VCaP (cell line): ENCODE measurements at regions not wholly inside any gene's neighbourhood (a gene's known extent, or its start where the extent isn't known, plus 50 kb on each side); places are given as distances from the start of the nearest gene placed in this dataset.

ENCODE experiments used
- H3K27ac ChIP-seq: fragments of 450-650 bp; 2 replicates; pipeline ENCODE4 v1.5.1; 2017
- CTCF ChIP-seq: fragments of 450-650 bp; conservative IDR thresholded peaks from 2 replicates; pipeline ENCODE4 v1.5.1; 2017; ENCODE audit warnings: mild to moderate bottlenecking, moderate library complexity

GRCh38 chr6:82045965-82046756 lies 201.4 kb downstream of the IBTK start:
- no peak overlapping the region for H3K27ac ChIP-seq
- no peak for TF ChIP-seq CTCF

- peak; percentile 80 for TF ChIP-seq CTCF
- peak overlapping the region; percentile 30; the same call in 1 of the 2 replicates for H3K27ac ChIP-seq
These were observed 206.9 kb downstream of the IBTK start for GRCh38 chr6:82040405-82041221.

- H3K27ac ChIP-seq, result no peak overlapping the region
- no peak for TF ChIP-seq CTCF
These were observed 208.9 kb downstream of the IBTK start for GRCh38 chr6:82038631-82039030.

- no peak overlapping the region for H3K27ac ChIP-seq
- no peak for TF ChIP-seq CTCF
These were observed 212.0 kb downstream of the IBTK start for GRCh38 chr6:82035526-82035925.

- TF ChIP-seq CTCF, result no peak
- no peak overlapping the region for H3K27ac ChIP-seq
These were observed 213.8 kb downstream of the IBTK start for GRCh38 chr6:82033631-82034211.

GRCh38 chr6:82032444-82032843 lies 215.1 kb downstream of the IBTK start:
- H3K27ac ChIP-seq, result no peak overlapping the region
- TF ChIP-seq CTCF, result no peak
